H9 (cell line): ENCODE measurements at regions not wholly inside any gene's neighbourhood (a gene's known extent, or its start where the extent isn't known, plus 50 kb on each side); places are given as distances from the start of the nearest gene placed in this dataset.

Experiments used
- DNase-seq: peaks from one replicate; pipeline ENCODE4 v3.0.0-alpha.2; 2017
- H2AFZ ChIP-seq: one replicate; pipeline ENCODE4 v1.6.1; 2013; ENCODE audit warnings: mild to moderate bottlenecking, low read length, control low read depth, moderate library complexity
- H2AK5ac ChIP-seq: 2 replicates; pipeline ENCODE4 v1.6.1; 2013; ENCODE audit warnings: low read length, control low read depth, mixed read lengths; ENCODE audit not compliant: insufficient read length
- H2BK120ac ChIP-seq: one replicate; pipeline ENCODE4 v1.6.1; 2013; ENCODE audit warnings: low read depth, mild to moderate bottlenecking, low read length, control low read depth, inconsistent platforms; ENCODE audit not compliant: poor library complexity, severe bottlenecking
- H2BK12ac ChIP-seq: 2 replicates; pipeline ENCODE4 v1.6.1; 2013; ENCODE audit warnings: low read length, control low read depth, mixed read lengths, low read depth; ENCODE audit not compliant: insufficient read length
- H2BK15ac ChIP-seq: 2 replicates; pipeline ENCODE4 v1.6.1; 2013; ENCODE audit warnings: low read depth, low read length, control low read depth
- H2BK20ac ChIP-seq: one replicate; pipeline ENCODE4 v1.6.1; 2013; ENCODE audit warnings: low read depth, mild to moderate bottlenecking, low read length, control low read depth, inconsistent platforms; ENCODE audit not compliant: poor library complexity, severe bottlenecking
- H2BK5ac ChIP-seq: 2 replicates; pipeline ENCODE4 v1.6.1; 2013; ENCODE audit warnings: low read length, control low read depth, mixed read lengths; ENCODE audit not compliant: insufficient read length
- H3K14ac ChIP-seq: 2 replicates; pipeline ENCODE4 v1.6.1; 2013; ENCODE audit warnings: low read length, control low read depth; ENCODE audit not compliant: insufficient read depth
- H3K18ac ChIP-seq: 2 replicates; pipeline ENCODE4 v1.6.1; 2013; ENCODE audit warnings: low read depth, mild to moderate bottlenecking, mixed read lengths, low read length, control low read depth; ENCODE audit not compliant: insufficient read length
- H3K23ac ChIP-seq: 2 replicates; pipeline ENCODE4 v1.6.1; 2013; ENCODE audit warnings: low read length, control low read depth, mixed read lengths, low read depth; ENCODE audit not compliant: insufficient read length
- H3K23me2 ChIP-seq: 2 replicates; pipeline ENCODE4 v1.6.1; 2013; ENCODE audit warnings: low read depth, mild to moderate bottlenecking, mixed read lengths, low read length, control low read depth; ENCODE audit not compliant: insufficient read length, poor library complexity, severe bottlenecking
- H3K27ac ChIP-seq: 2 replicates; pipeline ENCODE4 v1.5.1; 2013; ENCODE audit warnings: low read length, control low read depth, mixed read lengths, low read depth; ENCODE audit not compliant: insufficient read length
- H3K27me3 ChIP-seq: 2 replicates; pipeline ENCODE4 v1.6.1; 2013; ENCODE audit warnings: low read length, control low read depth, inconsistent platforms; ENCODE audit not compliant: insufficient read depth
- H3K4ac ChIP-seq: 2 replicates; pipeline ENCODE4 v1.6.1; 2013; ENCODE audit warnings: low read depth, mild to moderate bottlenecking, control low read depth, inconsistent platforms, low read length, moderate library complexity
- H3K4me1 ChIP-seq: 2 replicates; pipeline ENCODE4 v1.6.1; 2013; ENCODE audit warnings: low read length, control low read depth, inconsistent platforms; ENCODE audit not compliant: insufficient read depth
- H3K4me2 ChIP-seq: 2 replicates; pipeline ENCODE4 v1.6.1; 2013; ENCODE audit warnings: low read length, control low read depth, mixed read lengths; ENCODE audit not compliant: insufficient read length, insufficient read depth
- H3K56ac ChIP-seq: 2 replicates; pipeline ENCODE4 v1.6.1; 2013; ENCODE audit warnings: low read depth, mild to moderate bottlenecking, mixed read lengths, low read length, control low read depth; ENCODE audit not compliant: insufficient read length
- H3K79me1 ChIP-seq: 2 replicates; pipeline ENCODE4 v1.6.1; 2013; ENCODE audit warnings: low read depth, mild to moderate bottlenecking, moderate library complexity, low read length, control low read depth, inconsistent platforms; ENCODE audit not compliant: insufficient read depth, poor library complexity, severe bottlenecking
- H3K79me2 ChIP-seq: 2 replicates; pipeline ENCODE4 v1.6.1; 2013; ENCODE audit warnings: low read length, control low read depth, inconsistent platforms; ENCODE audit not compliant: insufficient read depth
- H3K9ac ChIP-seq: 2 replicates; pipeline ENCODE4 v1.6.1; 2013; ENCODE audit warnings: low read length, control low read depth, mixed read lengths; ENCODE audit not compliant: insufficient read length; ENCODE audit errors: extremely low read depth
- H3K9me3 ChIP-seq: one replicate; pipeline ENCODE4 v1.6.1; 2013; ENCODE audit warnings: low read depth, low read length, inconsistent platforms; ENCODE audit not compliant: control insufficient read depth
- H3T11ph ChIP-seq: one replicate; pipeline ENCODE4 v1.6.1; 2013; ENCODE audit warnings: mild to moderate bottlenecking, low read length, control low read depth, inconsistent platforms
- H4K20me1 ChIP-seq: one replicate; pipeline ENCODE4 v1.6.1; 2013; ENCODE audit not compliant: control insufficient read depth, insufficient read length, insufficient read depth
- H4K5ac ChIP-seq: 2 replicates; pipeline ENCODE4 v1.6.1; 2013; ENCODE audit warnings: low read depth, mild to moderate bottlenecking, mixed read lengths, low read length, control low read depth; ENCODE audit not compliant: insufficient read length
- H4K8ac ChIP-seq: replicated peaks from 2 replicates; pipeline ENCODE4 v1.6.1; 2013; ENCODE audit warnings: low read length, control low read depth, mixed read lengths, low read depth; ENCODE audit not compliant: insufficient read length
- H4K91ac ChIP-seq: 2 replicates; pipeline ENCODE4 v1.6.1; 2013; ENCODE audit warnings: low read depth, mild to moderate bottlenecking, moderate library complexity, mixed read lengths, low read length, control low read depth; ENCODE audit not compliant: insufficient read length
- H3K27ac Mint-ChIP-seq, 3 experiments: 2 replicates in 2 of 3; 3 replicates in 1 of 3; pipeline ENCODE4 v1.8.0; 2020 to 2021; ENCODE audit warnings: mixed read lengths in 3 of 3, mild to moderate bottlenecking in 1 of 3, moderate library complexity in 1 of 3
- H3K27me3 Mint-ChIP-seq: 2 replicates; pipeline ENCODE4 v1.8.0; 2021; ENCODE audit warnings: low read depth, mild to moderate bottlenecking, moderate library complexity, mixed read lengths
- H3K36me3 Mint-ChIP-seq, 3 experiments: 2 replicates in 2 of 3; 3 replicates in 1 of 3; pipeline ENCODE4 v1.8.0; 2020 to 2021; ENCODE audit warnings: low read depth in 3 of 3, mixed read lengths in 3 of 3; ENCODE audit not compliant: insufficient read depth in 1 of 3
- H3K4me1 Mint-ChIP-seq, 2 experiments: 2 replicates each; pipeline ENCODE4 v1.8.0; 2020; ENCODE audit warnings: mixed read lengths in 2 of 2
- H3K4me3 Mint-ChIP-seq, 2 experiments: 2 replicates in 1 of 2; 3 replicates in 1 of 2; pipeline ENCODE4 v1.8.0; 2020 to 2021; ENCODE audit warnings: mild to moderate bottlenecking in 2 of 2, mixed read lengths in 2 of 2, moderate library complexity in 1 of 2
- H3K9me3 Mint-ChIP-seq, 2 experiments: 2 replicates in 1 of 2; 3 replicates in 1 of 2; pipeline ENCODE4 v1.8.0; 2020; ENCODE audit warnings: mild to moderate bottlenecking in 2 of 2, mixed read lengths in 2 of 2, moderate library complexity in 1 of 2
- CTCF ChIP-seq: fragments of 200-600 bp; sonication (generic); conservative IDR thresholded peaks from 3 replicates; pipeline ENCODE4 v1.8.0; 2021; ENCODE audit warnings: antibody characterized with exemption, mild to moderate bottlenecking
- WGBS: extraction: QIAGEN DNeasy Blood & Tissue Kit; methylation state at CpG from one replicate; pipeline ENCODE4 v1.1.7; 2013; ENCODE audit warnings: missing lambda C conversion rate, low lambda C conversion rate, mixed read lengths; ENCODE audit not compliant: insufficient read length; ENCODE audit errors: extremely low coverage; 5-methylcytosine and 5-hydroxymethylcytosine counted together

- no peak overlapping the region for H2BK120ac ChIP-seq
- no peak overlapping the region for H3K14ac ChIP-seq
- Mint-ChIP-seq H3K27ac (no peak overlapping the region), H3K36me3 (peaks cover 5 to 11% (median 7%) of the 10 kb centered on the region in 3 experiments; a peak in 6 of 7 replicates), H3K4me1 (no peaks in the 10 kb centered on the region), H3K27me3 (peaks cover 2% of the 10 kb centered on the region; the same call in 1 of the 2 replicates), H3K4me3 (no peak overlapping the region), H3K9me3 (peaks cover 16 to 30% of the 10 kb centered on the region in 2 experiments)
- H4K20me1 ChIP-seq: no peaks in the 10 kb centered on the region
- no peak overlapping the region for H2AK5ac ChIP-seq
- WGBS: no CpG with 5 or more reads among the region's 2 CpGs
- H3K4me2 ChIP-seq: no peak overlapping the region
- no peak for DNase-seq
- no peak overlapping the region for H3K4ac ChIP-seq
- H2BK15ac ChIP-seq: no peak overlapping the region
- no peaks in the 10 kb centered on the region for H3K9me3 ChIP-seq
- H3K4me1 ChIP-seq: no peaks in the 10 kb centered on the region
- H3K9ac ChIP-seq: no peak overlapping the region
- no peak overlapping the region for H3K27ac ChIP-seq
- no peak overlapping the region for H3K56ac ChIP-seq
- H3T11ph ChIP-seq: no peak overlapping the region
- no peak overlapping the region for H4K5ac ChIP-seq
- H4K8ac ChIP-seq: no peak overlapping the region
- no peak overlapping the region for H2AFZ ChIP-seq
- no peak overlapping the region for H2BK20ac ChIP-seq
- no peak overlapping the region for H2BK5ac ChIP-seq
- H4K91ac ChIP-seq: no peak overlapping the region
- no peaks in the 10 kb centered on the region for H3K23me2 ChIP-seq
- H3K18ac ChIP-seq: no peak overlapping the region
- H3K79me2 ChIP-seq: no peaks in the 10 kb centered on the region
- TF ChIP-seq CTCF: no peak
- H3K79me1 ChIP-seq: no peaks in the 10 kb centered on the region
- H3K27me3 ChIP-seq: no peaks in the 10 kb centered on the region
- H3K23ac ChIP-seq: no peak overlapping the region
- no peak overlapping the region for H2BK12ac ChIP-seq
Measured at GRCh38 chr5:54671681-54672080, 154.1 kb downstream of the SNX18 start.
